SHP77 treated with DMSO at 0.1 percent for 48 hours (cell line): ENCODE measurements at regions not wholly inside any gene's neighbourhood (a gene's known extent, or its start where the extent isn't known, plus 50 kb on each side); places are given as distances from the start of the nearest gene placed in this dataset.

Experiments used
- DNase-seq: peaks from one replicate; lab custom pipeline; 2025; lab: John Stamatoyannopoulos, UW

DNA sequence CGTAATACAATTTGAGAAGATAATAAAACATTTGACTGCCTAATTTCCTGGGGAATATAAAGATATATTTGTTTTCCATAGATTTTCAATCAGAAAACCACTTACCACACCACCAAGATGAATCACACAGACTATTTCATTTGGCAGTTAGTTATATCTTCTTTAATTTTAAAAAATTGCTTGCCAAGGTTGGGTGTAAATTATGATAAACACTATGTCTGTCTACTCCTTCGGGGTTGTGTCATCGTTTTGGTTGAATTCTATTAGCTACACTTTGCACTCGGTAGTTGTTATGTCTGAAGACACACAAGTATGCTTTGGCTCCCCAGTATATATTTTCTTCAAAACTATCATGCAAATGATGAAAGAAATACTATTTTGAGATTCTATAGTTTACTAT is 594.8 kb upstream of the SEMA3D start:
- DNase-seq, result no peak

DNA sequence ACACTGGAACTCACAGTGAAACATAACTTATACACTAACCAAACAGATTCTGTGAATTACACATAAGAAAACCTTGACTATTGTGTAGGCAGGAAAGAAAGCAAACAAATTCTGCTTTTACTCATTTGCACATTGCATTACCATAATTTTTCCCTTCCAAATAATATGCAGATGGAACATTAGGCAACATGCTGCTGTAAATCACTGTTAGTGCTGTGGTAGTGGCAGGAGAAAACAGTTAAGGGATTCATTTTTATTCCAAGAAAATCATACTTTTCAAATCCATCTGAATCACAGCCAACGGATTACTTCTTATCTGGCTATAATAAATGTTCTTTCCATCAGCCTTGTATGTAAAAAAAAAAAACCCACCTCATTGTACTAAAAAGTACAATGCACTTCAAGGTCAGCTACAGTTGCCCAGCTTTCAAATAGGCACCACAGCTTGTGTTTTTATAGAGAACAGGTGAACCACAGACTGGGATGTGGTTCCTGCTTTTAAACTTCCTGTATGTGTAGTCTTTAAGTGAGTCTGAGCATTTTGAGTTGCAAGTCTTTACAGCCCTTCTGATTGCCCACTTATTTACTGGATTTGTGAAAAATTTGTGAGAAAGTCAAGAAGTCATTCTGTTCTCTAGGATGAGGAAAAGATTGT is 590.0 kb upstream of the SEMA3D start:
- DNase-seq, result no peak

DNA sequence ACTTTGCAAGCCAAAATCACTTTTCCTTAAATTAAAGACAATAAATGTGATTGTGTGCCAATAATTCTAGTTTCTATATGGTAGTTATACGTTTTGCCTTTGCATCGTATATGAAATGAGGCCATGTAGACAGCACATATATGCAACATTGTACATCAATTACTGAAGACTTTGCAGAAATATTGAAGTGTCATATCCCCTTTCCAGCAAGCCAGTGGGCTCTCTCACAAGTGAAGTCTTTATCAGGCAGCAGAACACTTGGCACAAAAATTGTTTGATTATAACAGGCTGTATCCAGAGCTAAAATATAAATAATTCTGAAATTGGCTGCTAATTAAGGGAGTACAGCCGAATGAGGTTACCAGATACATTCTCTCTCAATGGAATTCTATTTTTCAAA is 588.6 kb upstream of the SEMA3D start:
- no peak for DNase-seq

DNA sequence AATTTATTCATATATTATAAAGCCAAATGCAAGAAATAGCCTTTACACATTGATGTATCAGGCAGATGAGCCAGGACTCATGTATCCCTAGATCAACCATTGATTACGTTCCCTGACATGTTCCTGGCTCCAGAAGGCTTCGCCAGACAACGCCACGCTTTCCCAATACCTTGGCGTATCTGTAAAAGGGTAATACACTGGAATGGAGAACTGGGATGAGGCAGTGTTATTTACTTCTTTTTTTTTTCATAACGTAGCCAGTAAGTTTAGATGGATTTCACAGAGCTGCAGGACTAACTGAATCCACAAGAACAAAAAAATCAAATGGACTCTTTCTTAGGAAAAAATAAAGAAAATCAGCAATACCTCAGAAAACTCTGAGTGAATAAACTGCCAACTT is 588.1 kb upstream of the SEMA3D start:
- DNase-seq, result no peak

DNA sequence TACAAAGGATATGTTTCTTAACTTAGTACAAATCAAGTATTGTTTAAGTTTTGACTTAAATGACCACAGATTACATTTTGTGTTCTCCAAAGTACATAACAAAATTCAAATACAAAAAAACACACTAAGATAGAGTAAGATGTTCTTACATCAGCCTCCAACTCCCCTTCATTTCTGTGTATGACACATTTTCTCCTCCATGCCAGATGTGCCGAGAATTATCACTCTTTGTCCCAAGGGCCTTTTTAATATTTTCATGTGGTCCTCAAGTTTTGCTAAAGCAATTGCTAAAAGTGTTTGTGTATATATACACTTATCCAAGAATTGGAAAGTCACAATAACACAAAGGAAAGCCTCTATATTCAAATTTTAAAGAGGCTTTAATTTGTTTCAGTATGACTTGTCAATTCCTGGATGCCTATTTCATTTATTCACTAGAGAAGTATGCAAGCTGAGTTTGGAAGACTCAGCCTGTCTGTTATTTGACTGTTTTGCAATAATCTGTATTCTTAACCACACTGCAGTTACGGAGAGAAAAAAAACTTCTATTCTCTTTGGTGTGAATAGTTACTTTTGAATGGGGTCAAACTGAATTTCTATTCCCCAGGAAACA is 586.4 kb upstream of the SEMA3D start:
- no peak for DNase-seq

DNA sequence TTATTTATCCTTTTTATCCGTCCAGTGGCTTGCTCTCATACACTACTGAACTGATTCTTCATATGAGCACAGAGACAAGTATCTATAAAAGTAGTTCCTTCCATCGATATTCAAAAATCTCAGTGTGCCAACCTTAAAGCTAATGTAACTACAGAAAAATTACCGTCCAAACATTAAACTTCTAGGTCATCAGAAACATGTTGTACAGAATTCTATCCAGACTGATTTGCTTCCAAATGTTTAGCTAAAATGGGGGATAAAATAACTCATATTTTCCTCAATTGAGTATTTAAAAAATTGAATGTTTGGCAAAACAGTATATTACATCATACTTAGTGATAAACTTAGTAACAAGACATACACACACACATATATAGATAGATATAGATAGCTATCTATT is 584.7 kb upstream of the SEMA3D start:
- no peak for DNase-seq

DNA sequence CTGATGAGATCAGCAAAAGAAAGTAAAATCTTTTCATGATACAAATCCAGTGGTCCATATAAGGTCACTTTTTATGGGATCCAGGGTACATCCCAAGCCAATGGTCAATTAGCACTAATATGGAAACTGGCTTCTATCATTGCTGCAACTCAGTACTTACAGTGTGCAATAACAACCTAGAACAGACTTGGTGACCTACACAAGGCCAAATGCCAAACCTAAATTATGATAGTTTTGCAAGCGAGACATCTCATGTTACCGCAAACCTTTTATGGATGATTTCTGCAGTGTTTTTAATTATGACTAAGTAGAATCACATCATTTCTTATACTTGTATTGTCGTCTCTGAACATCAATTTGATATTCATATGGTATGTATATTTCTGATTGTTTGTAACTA is 583.5 kb upstream of the SEMA3D start:
- DNase-seq, result no peak

DNA sequence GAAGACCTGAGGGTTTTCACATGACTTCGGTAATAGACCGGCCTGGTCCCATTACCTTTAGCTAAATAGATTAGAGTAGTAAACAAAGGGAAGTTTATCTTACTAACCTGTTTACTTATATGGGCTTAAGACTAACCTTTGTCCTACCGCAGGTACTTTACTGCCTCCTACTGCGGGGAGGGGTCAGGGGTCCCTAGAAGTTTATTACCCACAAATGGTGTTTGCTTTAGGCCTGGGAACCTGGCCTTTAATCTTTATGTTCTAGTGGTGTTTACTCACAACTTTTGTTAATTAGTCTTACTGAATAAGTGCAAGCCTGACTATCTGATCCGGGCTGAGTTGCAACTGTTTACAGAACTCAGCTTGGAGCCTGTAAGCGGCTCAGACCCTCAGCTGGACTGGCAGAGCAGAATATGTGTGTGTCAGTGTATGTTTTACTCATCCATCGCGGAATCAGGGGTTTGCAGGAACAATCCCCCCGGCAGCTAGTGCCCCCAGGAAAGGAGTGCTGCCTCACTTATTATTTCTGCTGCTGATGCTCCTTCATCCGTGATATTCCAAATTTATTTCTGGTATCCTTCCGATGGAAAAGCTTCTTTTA is 578.9 kb upstream of the SEMA3D start:
- no peak for DNase-seq

DNA sequence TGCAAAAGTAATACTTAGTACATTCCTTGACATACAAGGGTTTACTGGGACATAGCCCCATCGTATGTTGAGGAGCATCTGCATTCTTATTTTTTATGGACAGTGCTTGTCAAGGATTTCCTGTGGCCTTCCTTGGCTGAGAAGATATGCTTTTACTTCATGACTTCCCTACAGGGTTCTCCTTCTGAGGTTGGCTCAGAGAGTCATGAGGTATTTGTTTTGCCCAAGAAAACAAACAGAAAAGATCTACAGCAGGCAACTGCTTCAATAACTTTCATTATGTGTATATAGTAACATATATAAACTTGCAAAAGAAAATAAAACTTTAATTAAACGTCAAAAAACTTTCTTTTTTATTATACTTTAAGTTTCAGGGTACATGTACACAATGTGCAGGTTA is 577.2 kb upstream of the SEMA3D start:
- DNase-seq, result no peak

DNA sequence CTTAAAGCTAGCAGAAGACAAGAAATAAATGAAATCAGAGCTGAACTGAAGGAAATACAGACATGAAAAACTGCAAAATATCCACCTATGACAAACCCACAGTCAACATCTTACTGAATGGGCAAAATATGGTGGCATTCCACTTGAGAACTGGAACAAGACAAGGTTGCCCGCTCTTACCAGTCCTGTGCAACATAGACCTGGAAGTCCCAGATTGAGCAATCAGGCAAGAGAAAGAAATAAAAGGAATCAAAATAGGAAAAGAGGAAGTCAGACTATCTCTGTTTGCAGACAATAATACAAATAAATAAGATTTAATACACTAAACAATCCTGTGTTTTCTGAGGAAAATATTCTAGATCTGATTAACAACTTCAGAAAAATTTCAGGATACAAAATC is 570.5 kb upstream of the SEMA3D start:
- DNase-seq, result no peak

DNA sequence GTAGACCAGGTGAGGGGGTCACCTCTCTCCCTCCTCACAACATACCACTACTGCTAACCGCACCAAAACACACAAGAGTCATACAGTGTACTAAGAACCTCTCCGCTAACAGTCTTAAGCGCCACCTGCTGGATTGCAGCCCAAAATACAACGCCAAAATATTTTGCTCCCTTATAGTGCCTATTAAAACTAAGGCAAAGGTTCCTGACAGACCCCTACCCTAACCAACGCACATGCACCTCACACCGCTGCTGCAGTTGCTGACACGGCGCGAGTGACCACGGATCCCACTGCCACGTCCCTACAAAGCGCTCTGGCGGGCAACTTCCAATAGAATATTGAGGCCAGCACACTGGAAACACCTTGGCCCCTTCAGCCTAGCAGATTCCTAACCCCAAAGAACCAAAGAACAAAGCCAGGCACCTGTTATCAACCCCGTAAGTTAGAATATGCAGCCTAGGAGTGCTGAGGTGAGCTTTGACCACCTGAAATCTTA is 563.6 kb upstream of the SEMA3D start:
- DNase-seq, result peak; percentile 61

DNA sequence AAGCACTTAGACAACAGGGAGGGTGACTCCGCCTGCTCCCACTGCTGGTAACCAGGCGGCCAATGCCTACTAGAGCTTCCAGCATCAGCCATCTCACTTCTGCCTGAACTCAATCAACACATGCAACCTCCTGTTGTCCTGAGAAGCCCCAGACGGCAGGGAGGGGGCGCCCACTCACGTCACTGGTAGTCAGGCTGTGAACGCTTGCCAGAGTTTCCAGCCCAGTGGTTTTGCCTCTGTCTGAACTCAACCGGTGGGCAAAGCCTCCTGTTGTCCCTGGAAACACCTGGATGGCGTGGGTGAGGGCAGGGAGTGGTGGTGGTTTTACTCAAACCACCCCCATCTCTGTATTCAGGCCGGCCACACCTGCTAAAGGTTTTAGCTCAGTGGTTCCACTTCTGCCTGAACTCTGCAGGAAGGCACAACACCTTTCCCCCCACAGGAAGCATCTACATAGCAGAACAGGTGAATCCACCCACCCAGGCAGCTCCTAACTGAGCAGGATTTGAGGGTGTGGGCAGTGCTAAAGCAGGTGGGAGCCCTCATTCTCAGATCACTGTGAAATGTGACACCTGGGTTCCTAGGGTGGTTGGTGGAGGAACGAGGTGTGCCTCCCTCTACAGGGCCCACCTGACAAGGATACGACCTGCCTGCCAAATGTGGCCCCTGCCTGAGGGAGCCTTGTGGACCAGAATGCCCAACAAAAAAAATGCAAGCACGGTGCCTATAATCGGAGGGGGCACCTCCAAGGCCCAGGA is 563.0 kb upstream of the SEMA3D start:
- DNase-seq, result peak; percentile 20

DNA sequence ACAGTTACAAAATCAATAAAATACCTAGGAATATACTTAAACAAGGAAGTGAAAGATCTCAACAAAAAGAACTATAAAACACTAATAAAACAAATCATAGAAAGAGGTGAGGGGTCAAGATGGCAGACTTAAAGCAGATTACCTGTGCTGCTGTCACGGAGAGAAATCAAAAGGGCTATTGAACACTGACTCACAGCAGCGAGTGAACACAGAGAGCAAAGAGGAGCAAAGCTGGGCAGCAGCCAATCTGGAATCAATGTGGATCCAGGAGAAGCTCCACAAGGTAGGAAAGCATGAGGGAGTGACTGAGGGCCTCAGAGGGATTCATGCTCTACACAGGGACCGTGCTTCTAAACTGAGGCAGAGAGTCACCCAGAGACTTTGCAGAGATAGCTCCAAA is 562.0 kb upstream of the SEMA3D start:
- peak; percentile 28 for DNase-seq

DNA sequence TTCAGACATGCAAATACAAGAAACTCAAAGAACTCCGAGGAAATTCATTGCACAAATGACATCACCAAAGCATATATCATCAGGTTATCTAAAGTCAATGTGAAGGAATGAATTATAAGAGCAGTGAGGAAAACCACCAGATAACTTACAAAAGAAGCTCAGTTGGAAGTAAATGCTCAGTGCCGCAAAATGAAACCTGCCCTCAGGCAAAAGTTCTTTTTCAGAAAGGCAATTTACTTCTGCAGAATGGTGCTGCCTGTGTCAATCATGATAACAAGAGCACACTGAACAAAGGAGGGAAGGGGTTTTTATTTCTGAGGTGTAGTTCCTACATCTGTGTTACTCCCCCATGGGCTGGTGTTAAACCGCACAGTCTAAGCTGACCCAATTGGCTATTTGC is 550.6 kb upstream of the SEMA3D start:
- no peak for DNase-seq

DNA sequence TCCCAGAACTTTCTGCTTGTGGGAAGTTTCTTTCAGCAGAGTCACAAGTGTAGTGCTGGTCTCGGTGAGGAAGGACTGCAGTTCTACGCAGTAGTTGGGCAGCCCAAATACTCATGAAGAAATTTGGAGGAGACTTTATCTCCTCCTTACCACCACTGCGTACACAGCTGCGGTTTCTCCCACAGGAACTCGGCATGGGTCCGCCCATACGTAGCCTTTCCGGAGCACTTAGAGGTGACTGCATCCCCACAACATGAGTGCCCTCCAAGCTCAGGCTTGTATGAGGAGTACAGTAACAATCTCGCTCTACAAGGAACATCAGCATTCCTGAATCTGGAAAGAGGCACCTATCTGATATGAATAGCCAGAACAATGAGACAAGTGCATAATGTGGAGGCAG is 549.2 kb upstream of the SEMA3D start:
- DNase-seq, result no peak

DNA sequence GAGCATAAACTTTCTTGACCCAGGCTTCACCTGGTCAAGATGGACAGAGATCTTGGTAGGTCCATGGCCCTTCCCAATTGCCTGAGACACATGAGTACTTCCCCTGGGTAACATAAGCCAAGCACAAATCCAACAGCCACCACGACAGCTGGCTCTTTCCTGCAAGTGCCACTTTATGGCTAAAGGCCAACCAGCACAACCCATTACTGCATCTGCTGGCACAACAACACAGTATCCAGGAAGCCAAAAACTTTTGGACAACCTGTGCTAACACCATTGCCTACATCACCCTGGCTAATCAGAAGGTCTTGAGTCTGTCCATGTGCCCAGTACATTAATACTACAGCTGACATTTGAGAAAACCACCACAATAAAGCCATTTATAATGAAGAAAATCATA is 548.0 kb upstream of the SEMA3D start:
- peak; percentile 26 for DNase-seq

DNA sequence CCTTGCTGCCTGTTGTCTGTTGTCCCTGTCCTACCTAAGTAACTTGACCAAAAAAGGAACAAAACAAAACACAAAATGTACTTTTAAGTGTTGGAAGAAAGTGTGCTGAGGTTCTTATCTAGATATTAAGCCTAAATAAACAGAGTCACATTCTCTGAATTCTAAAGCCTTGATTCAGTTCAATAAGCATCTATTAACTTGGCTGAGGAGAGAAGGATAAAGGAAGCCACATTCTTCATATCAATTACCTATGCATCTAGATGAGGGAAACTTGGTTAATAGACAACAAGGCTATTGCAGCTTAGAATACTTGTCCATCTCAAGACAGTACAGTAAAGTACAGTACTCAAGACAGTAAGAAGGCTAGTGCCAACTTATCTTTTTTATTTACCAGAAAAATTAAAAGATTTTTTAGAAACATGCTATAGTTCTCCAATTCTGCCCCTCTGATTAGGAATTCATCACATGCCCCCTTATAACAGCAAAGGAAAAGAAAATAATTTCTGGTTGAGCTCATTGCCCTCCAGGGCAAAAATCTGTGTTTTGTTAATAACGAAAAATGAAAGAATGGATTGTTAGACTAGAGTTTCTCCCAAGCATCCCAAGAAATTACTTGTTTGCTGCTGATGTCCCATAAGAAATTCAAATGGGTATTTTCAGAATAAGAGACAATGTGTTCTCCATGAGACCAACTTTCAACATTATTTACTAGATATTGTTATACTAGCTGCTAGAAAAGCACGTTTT is 546.5 kb upstream of the SEMA3D start:
- no peak for DNase-seq

DNA sequence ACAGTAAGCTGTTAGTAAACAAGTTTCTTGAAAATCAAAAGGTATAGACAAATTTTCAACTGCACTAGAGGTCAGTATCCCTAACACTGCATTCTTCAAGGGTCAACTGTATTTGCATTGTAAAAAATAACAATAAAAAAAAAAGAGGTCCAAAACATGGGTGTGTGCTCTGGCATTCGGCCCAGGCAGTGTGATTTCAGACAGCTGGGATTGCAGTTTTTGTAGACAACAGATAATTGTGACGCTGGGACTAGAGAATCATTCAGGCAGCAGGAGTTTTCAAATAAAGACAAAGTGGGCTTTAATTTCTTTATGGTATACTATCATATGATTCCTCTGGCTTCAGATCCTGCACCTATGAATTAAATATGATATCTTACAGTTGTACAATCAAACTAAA is 543.2 kb upstream of the SEMA3D start:
- peak; percentile 28 for DNase-seq

DNA sequence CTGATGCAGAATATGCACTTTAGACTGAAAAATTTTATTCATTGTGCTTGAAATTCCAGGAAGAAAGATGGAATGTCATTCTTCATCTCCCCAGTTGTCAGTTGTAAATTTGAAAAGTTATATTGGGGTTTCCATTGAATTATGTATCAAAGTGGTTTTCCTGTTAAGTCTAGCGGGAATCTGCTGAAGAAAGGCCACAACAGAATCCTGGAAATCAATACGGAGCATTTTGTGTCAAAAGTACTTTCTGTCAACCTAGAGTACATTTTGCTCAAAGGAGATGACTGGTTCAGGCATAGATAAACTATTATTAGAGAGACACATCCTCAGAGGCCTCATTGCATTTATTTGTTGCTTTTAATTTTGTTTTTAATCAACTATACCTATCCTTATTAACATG is 538.2 kb upstream of the SEMA3D start:
- DNase-seq, result no peak

DNA sequence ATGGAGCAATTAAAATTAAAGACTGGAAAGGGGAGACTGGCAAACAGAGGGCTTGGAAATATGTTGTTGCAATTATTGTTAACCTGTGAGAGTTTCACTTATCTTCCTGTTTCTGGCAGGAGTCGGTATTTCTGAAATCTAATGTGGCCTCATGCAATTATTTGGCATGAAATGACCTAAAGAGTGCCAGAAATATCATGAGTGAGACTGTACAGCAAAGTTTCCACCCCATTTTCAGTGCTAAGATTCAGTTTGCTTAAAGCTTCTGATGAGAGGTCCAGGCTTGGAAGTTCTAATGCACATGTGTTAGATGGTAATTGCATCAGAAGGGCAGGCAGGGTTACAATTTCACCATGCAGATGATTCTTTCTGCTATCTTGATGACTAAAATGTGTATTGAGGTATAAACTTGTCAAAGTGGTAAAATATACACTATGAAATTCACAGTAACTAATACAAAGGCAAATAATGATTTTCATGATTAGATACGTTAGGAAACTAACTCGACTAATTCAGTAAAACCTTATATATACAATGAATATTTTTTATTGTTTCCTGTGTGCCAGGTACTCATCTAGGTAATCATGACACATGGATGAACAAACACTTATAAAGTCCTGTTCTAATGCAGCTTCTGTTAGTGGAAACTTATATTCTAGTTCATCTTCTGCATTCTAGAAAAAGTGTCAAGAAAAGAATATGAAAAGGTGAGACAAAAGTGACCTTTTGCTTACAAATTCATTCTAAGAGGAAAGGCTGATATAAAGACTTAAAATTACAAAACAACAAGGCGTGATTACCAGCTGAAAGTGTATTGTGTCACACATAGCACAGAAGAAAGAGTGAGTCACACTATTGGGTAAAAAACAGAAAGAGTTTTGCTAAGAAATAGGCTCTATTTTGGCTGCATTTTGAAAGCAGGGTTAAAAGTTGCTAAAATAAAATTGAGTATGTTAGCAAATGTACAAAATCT is 533.4 kb upstream of the SEMA3D start:
- DNase-seq, result no peak

DNA sequence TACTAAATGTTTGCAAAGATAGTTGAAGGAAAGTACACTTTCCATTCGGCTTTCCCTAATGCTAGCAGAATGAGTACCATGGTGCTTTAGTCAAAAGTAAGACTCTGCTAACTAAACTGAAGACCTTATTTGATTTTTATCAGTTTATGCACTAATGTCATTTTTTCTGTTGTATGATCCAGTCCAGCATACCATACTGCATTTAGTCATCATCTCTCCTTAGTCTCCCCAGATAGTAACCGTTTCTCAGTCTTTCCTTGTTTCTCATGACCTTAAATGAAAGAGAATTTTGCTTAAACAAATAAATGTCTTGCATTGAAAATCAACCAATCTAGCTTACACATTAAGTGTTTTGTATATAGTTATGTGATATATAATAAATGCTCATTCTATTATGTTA is 529.5 kb upstream of the SEMA3D start:
- no peak for DNase-seq
